ENCODE measurements at regions not wholly inside any gene's neighbourhood (a gene's known extent, or its start where the extent isn't known, plus 50 kb on each side); places are given as distances from the start of the nearest gene placed in this dataset.

- Histone ChIP-seq H4K20me1 (replicated peaks in 1 of 2; ENCODE audit: control insufficient read depth in 1 of 2, insufficient read depth in 2 of 2, low read length in 2 of 2) (no peaks in the 10 kb centered on the region), H3K9ac (replicated peaks in 1 of 4; ENCODE audit: extremely low read depth in 1 of 4, low read depth in 3 of 4, low read length in 3 of 4) (no peak overlapping the region), H3K27ac (ENCODE audit: low read depth, low read length) (no peak overlapping the region), H3K79me1 (ENCODE audit: low read depth, low read length) (no peaks in the 10 kb centered on the region), H4K8ac (ENCODE audit: extremely low read depth, insufficient read depth, low read length) (no peak overlapping the region), H3K36me3 (ENCODE audit: control insufficient read depth in 2 of 4, insufficient read depth in 4 of 4, low read length in 3 of 4) (no peaks in the 10 kb centered on the region), H3K56ac (replicated peaks; ENCODE audit: insufficient read length, low read depth, low read length) (no peak overlapping the region), H3K4ac (replicated peaks; ENCODE audit: insufficient read length, low read depth, low read length) (no peak overlapping the region), H3K4me2 (ENCODE audit: insufficient read depth in 1 of 2, low read depth in 2 of 2, low read length in 2 of 2) (no peak overlapping the region), H3K9me3 (ENCODE audit: insufficient read depth in 2 of 2, low read depth in 1 of 2, low read length in 1 of 2) (no peaks in the 10 kb centered on the region; a peak in 1 of 4 replicates), H2AFZ (ENCODE audit: low read length) (no peak overlapping the region), H4K5ac (ENCODE audit: insufficient read length, low read depth, low read length) (no peak overlapping the region), H3K23ac (ENCODE audit: insufficient read length) (no peak overlapping the region), H3K4me1 (replicated peaks in 1 of 4; ENCODE audit: control insufficient read depth in 3 of 4, insufficient read depth in 4 of 4, low read length in 3 of 4) (no peaks in the 10 kb centered on the region), H3K79me2 (ENCODE audit: control insufficient read depth in 1 of 2, insufficient read depth in 2 of 2, low read length in 2 of 2) (no peaks in the 10 kb centered on the region), H3K23me2 (ENCODE audit: low read depth, low read length) (no peaks in the 10 kb centered on the region), H2AK5ac (ENCODE audit: low read depth, low read length) (no peak overlapping the region), H3K27me3 (replicated peaks in 1 of 4; ENCODE audit: control insufficient read depth in 3 of 4, extremely low read depth in 1 of 4, insufficient read depth in 3 of 4, low read length in 3 of 4) (no peaks in the 10 kb centered on the region), H3K18ac (ENCODE audit: extremely low read depth, low read length) (no peak overlapping the region), H3K14ac (ENCODE audit: insufficient read length) (no peak overlapping the region), H2BK120ac (replicated peaks; ENCODE audit: low read depth, low read length) (no peak overlapping the region), H4K91ac (replicated peaks; ENCODE audit: insufficient read length, low read length) (no peak overlapping the region), H2BK12ac (ENCODE audit: low read depth, low read length) (no peak overlapping the region), H2BK20ac (ENCODE audit: low read length) (no peak overlapping the region), H3K4me3 (ENCODE audit: extremely low read depth in 1 of 4, insufficient read depth in 2 of 4, low read depth in 3 of 4, low read length in 4 of 4) (no peak overlapping the region), H2BK15ac (ENCODE audit: low read length) (no peak overlapping the region), H2BK5ac (ENCODE audit: low read depth, low read length) (no peak overlapping the region)
- DNase-seq (ENCODE audit: low read depth in 1 of 2, low spot score in 2 of 2): no peak
- FAIRE-seq: no peak
- TF ChIP-seq BACH1 (IDR thresholded peaks at IDR 0.05; ENCODE audit: low read length) (no peak), SIN3A (conservative IDR thresholded peaks at IDR 0.05 in 1 of 2, IDR thresholded peaks at IDR 0.05 in 1 of 2; ENCODE audit: low read depth in 1 of 2, low read length in 2 of 2) (no peak)
- ChIA-PET POLR2A (ENCODE audit: partially characterized antibody) (no interaction called here), CTCF (ENCODE audit: partially characterized antibody) (no interaction called here)
Measured at GRCh38 chr10:109341986-109342385, 581.3 kb downstream of the XPNPEP1 start.
